Heart right ventricle (tissue), 16 donors: ENCODE measurements at regions not wholly inside any gene's neighbourhood (a gene's known extent, or its start where the extent isn't known, plus 50 kb on each side); places are given as distances from the start of the nearest gene placed in this dataset.

Experiments used
- ATAC-seq, 8 donors: fragments of 200-7000 bp; cut with Tn5 transposase; one replicate each; pipeline ENCODE4 v1.9.1; 2020; ENCODE audit warnings: mild to moderate bottlenecking in 8 of 8, moderate library complexity in 8 of 8, moderate number of reproducible peaks in 1 of 8
- DNase-seq, 2 donors: peaks; one replicate each; pipeline ENCODE4 v3.0.0-alpha.2; 2020
- H3K27ac ChIP-seq, 10 donors: fragments of 200-600 bp; sonication (generic) in 2 of 10; one replicate each; pipeline versions ENCODE4 v1.5.0 to v1.8.0; 2020 to 2022; ENCODE audit warnings: mild to moderate bottlenecking in 3 of 10
- H3K27me3 ChIP-seq, 7 donors: fragments of 200-600 bp; one replicate each; pipeline ENCODE4 v1.8.0; 2021 to 2022; ENCODE audit warnings: mild to moderate bottlenecking in 2 of 7
- H3K36me3 ChIP-seq, 9 donors: fragments of 200-600 bp; sonication (generic) in 1 of 9; one replicate each; pipeline versions ENCODE4 v1.5.0 to v1.8.0; 2020 to 2022; ENCODE audit warnings: mild to moderate bottlenecking in 2 of 9
- H3K4me1 ChIP-seq, 9 donors: fragments of 200-600 bp; sonication (generic) in 1 of 9; one replicate each; pipeline versions ENCODE4 v1.5.0 to v1.8.0; 2020 to 2022; ENCODE audit warnings: mild to moderate bottlenecking in 4 of 9
- H3K4me3 ChIP-seq, 10 donors: fragments of 200-600 bp; sonication (generic) in 2 of 10; one replicate each; pipeline versions ENCODE4 v1.5.0 to v1.8.0; 2020 to 2022; ENCODE audit warnings: mild to moderate bottlenecking in 7 of 10, moderate library complexity in 2 of 10
- H3K9me3 ChIP-seq, 11 donors: fragments of 200-600 bp in 10 of 11; sonication (generic) in 2 of 11; one replicate each; pipeline versions ENCODE4 v1.5.0 to v1.8.0; 2013 to 2022; ENCODE audit warnings: mild to moderate bottlenecking in 2 of 11, control low read depth in 1 of 11, moderate library complexity in 1 of 11
- WGBS, 2 donors: extraction: QIAGEN DNeasy Blood & Tissue Kit; methylation state at CpG; one replicate each; pipeline ENCODE4 v1.1.7; 2013; ENCODE audit warnings: inconsistent platforms in 1 of 2; 5-methylcytosine and 5-hydroxymethylcytosine counted together
- intact Hi-C, 10 donors: fragments of 100-400 bp; cut with DNase I; formaldehyde crosslinking; loops; one replicate each; pipeline versions ENCODE4 v1.11.1 to v1.14.2; 2022
- TF ChIP-seq, protein P1 (sequence below), 9 donors: fragments of 200-600 bp; sonication (generic) in 2 of 9; IDR thresholded peaks; one replicate each; pipeline versions ENCODE4 v1.5.0 to v1.8.0; 2021 to 2022; ENCODE audit warnings: antibody characterized with exemption in 9 of 9, mild to moderate bottlenecking in 5 of 9, moderate library complexity in 1 of 9
- donor health status: Arrhythmogenic right ventricular cardiomyopathy.
- donor health status: ischemic (EF 13 %, LVEDD 7.1; RV severe dilation, severe dysfunction).
- donor health status: healthy with polysubstance abuse.
- donor health status: DM: no; HTN: yes; CAD: no.
- donor health status: DM: no; HTN: no; CAD: no.
- donor health status: ischemic (EF 25% LVEDD 6.9; RV normal size, moderate dysfunction).
- donor health status: ischemic (EF 25% LVEDD 5.7; RV mildly dilated, moderate dysfunction).
- donor health status: healthy.
- donor health status: DM: yes; HTN: yes; CAD: no.
- donor health status: Ischemic cardiomyopathy.
- donor health status: ischemic (EF 35%, LVEDD 5.7; RV mildly dilated, moderate dysfunction).
- donor health status: nonischemic (EF 11% LVEDD 7.7; RV severe dilation, severe dysfunction).
- donor health status: DM: yes; HTN: yes; CAD: no.
- donor health status: PGD.
- donor health status: ischemic (EF 29% LVEDD 5.4; RV normal size, mild dysfunction).
- donor health status: nonischemic (EF 23%, LVEDD 6.1; RV moderate dilation, normal function).

DNA sequence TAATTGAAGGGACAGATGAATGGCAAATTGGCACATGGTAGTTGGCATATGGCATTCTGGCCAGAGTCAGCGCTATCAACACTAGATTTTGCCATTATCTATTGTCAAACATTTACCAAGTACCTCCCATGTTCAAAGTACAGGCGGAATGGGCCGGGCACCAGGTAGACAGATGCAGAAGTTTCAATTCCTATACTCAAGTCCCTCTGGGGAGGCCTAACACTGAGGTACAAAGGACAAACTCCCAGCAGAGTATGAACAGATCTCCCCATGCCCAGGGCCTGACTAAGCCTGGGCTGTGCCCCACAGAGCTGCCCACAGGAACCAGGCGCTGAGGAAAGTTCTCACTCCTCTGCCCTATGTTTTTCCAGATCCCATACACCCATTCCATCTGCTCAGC, 257.5 kb upstream of the KLHL29 start:
- Histone ChIP-seq H3K27me3 (no peaks in the 10 kb centered on the region), H3K4me1 (no peaks in the 10 kb centered on the region), H3K4me3 (no peak overlapping the region), H3K9me3 (peaks cover 0 to 9% (median 0%) of the 10 kb centered on the region in 11 donors), H3K36me3 (no peaks in the 10 kb centered on the region), H3K27ac (no peak overlapping the region)
- DNase-seq (no peak), ATAC-seq (no peak)
- TF ChIP-seq, protein P1, sequence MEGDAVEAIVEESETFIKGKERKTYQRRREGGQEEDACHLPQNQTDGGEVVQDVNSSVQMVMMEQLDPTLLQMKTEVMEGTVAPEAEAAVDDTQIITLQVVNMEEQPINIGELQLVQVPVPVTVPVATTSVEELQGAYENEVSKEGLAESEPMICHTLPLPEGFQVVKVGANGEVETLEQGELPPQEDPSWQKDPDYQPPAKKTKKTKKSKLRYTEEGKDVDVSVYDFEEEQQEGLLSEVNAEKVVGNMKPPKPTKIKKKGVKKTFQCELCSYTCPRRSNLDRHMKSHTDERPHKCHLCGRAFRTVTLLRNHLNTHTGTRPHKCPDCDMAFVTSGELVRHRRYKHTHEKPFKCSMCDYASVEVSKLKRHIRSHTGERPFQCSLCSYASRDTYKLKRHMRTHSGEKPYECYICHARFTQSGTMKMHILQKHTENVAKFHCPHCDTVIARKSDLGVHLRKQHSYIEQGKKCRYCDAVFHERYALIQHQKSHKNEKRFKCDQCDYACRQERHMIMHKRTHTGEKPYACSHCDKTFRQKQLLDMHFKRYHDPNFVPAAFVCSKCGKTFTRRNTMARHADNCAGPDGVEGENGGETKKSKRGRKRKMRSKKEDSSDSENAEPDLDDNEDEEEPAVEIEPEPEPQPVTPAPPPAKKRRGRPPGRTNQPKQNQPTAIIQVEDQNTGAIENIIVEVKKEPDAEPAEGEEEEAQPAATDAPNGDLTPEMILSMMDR (IDR thresholded peaks at IDR 0.05): no peak
- intact Hi-C loops: no loop called here
- 67 to 75% methylated on average over 4 of the region's 4 CpGs for WGBS, 2 donors

DNA sequence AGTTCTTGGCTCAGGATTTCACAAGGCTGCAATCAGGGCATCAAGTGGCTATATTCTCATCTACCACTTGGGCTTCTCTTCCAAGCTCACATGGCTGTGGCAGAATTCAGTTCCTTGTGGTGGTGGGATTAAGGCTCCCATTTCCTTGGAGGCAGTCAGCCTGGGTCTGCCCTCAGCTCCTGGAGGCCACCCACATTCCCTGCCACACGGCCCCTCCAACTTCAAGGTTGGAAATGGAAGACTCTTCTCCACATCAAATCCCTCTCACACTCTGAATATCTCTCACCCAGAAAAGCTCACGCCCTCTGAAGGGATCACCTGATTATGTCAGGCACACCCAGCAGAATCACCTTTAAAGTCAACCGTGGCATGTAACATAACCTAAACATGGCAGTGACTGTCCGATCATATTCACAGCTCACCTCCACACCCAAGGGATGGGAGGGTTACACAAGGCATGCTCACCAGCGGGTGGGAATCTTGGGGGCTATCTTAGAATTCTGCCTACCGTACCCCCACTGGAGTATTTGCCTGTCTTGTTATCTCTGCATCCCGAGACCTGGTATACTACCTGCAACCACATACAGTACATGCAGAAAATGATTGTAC, 256.2 kb upstream of the KLHL29 start:
- H3K36me3 ChIP-seq: no peaks in the 10 kb centered on the region
- no peak overlapping the region for H3K4me3 ChIP-seq
- 88 to 93% methylated on average over 7 of the region's 7 CpGs for WGBS, 2 donors
- H3K27ac ChIP-seq: no peak overlapping the region
- ATAC-seq: no peak
- H3K27me3 ChIP-seq: peaks cover 0 to 3% (median 0%) of the 10 kb centered on the region in 7 donors
- no peaks in the 10 kb centered on the region for H3K4me1 ChIP-seq
- H3K9me3 ChIP-seq: peaks cover 0 to 9% (median 0%) of the 10 kb centered on the region in 11 donors
- TF ChIP-seq, protein P1 (IDR thresholded peaks at IDR 0.05): no peak
- intact Hi-C loops: no loop called here
- DNase-seq: no peak

DNA sequence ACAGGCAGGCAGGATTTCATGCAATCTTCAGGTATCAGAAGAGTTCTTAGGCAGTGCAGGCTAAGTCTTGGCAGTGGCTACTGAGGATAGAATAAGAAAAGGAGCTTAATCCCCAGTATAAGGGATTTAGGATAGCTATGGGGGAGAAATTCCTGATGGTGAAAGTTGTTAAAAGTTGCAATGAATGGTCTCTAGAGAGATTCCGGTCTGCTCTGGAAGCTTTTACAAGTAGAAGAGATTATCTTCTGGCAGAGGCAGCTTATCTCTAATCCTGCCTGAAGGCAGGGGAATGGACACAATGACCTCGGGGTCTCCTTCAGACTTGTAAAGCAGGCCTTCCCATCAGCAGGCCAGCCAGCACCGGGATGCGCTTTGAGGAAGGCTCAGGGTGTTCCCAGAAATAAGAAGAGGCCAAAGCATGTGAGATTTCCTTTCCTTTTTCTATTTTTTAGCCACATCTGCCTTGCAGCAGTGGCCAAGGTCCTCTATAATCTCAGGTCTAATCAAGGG, 253.9 kb upstream of the KLHL29 start:
- Histone ChIP-seq H3K27ac (no peak overlapping the region), H3K36me3 (no peaks in the 10 kb centered on the region), H3K4me1 (peaks cover 0 to 10% (median 6%) of the 10 kb centered on the region in 9 donors), H3K9me3 (peaks cover 0 to 9% (median 0%) of the 10 kb centered on the region in 11 donors), H3K4me3 (no peak overlapping the region), H3K27me3 (peaks cover 0 to 5% (median 0%) of the 10 kb centered on the region in 7 donors)
- DNase-seq (no peak), ATAC-seq (no peak)
- WGBS, 2 donors: 58 to 70% methylated on average over 4 of the region's 4 CpGs
- TF ChIP-seq, protein P1 (IDR thresholded peaks at IDR 0.05): no peak
- intact Hi-C loops: no loop called here

DNA sequence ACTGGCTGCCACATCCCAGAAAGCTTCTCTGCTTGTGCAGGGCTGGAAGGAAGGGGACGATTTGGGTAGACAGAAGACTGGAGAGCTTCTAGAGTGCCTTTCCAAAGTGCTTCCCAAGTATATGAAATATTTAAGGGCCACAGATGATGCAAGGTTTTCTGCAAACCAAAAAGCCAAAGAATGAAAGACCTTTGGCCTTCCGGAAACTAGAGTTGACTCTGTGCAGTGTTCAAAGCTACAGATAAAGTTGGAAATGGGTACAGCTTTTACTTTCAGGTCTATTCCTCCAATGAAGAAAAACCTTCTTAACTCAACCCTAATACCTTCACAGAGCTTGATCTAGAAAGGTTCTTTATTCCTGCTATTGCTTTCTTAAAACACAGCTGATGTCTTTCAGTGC, 253.0 kb upstream of the KLHL29 start:
- H3K36me3 ChIP-seq: no peaks in the 10 kb centered on the region
- H3K4me3 ChIP-seq: no peak overlapping the region
- ATAC-seq: no peak
- no peak overlapping the region for H3K27ac ChIP-seq
- peaks cover 0 to 9% (median 0%) of the 10 kb centered on the region in 11 donors for H3K9me3 ChIP-seq
- peaks cover 0 to 10% (median 6%) of the 10 kb centered on the region in 9 donors for H3K4me1 ChIP-seq
- H3K27me3 ChIP-seq: peaks cover 0 to 5% (median 0%) of the 10 kb centered on the region in 7 donors
- 86 to 87% methylated on average over 2 of the region's 2 CpGs for WGBS, 2 donors
- TF ChIP-seq, protein P1 (IDR thresholded peaks at IDR 0.05): no peak
- intact Hi-C loops: no loop called here
- DNase-seq: no peak
